GM12878 (cell line): ENCODE measurements at regions not wholly inside any gene's neighbourhood (a gene's known extent, or its start where the extent isn't known, plus 50 kb on each side); places are given as distances from the start of the nearest gene placed in this dataset.

Experiments
- ATAC-seq: fragments of 200-7000 bp; cut with Tn5 transposase; 3 replicates; pipeline ENCODE4 v1.9.1; 2020; ENCODE audit warnings: mild to moderate bottlenecking, moderate library complexity
- BruUV-seq: library from RNA; stranded (reverse); fragments of 400-500 nt; replicated peaks from 2 replicates; lab custom pipeline; 2021; lab: Mats Ljungman, UMichigan
- CTCF ChIA-PET: fragments of 300-600 bp; sonication (Branson Sonifier 250); formaldehyde crosslinking; extraction: SDS; loops from one replicate; lab custom pipeline; 2021; ENCODE audit warnings: inconsistent platforms; lab: Yijun Ruan, JAX
- POLR2A ChIA-PET: fragments of 350-600 bp; formaldehyde crosslinking; extraction: SDS; loops from one replicate; lab custom pipeline; 2021; ENCODE audit warnings: inconsistent platforms; lab: Charles Lee
- RAD21 ChIA-PET: fragments of 300-600 bp; sonication (Branson Sonifier 250); formaldehyde crosslinking; loops from one replicate; lab custom pipeline; 2023; ENCODE audit warnings: antibody characterized with exemption; ENCODE audit not compliant: unreplicated experiment; lab: Charles Lee
- SMC1A ChIA-PET: fragments of 300-600 bp; sonication (Branson Sonifier 250); formaldehyde crosslinking; loops from one replicate; lab custom pipeline; 2023; ENCODE audit not compliant: unreplicated experiment, uncharacterized antibody; lab: Charles Lee
- DNase-seq: peaks from one replicate; pipeline ENCODE4 v3.0.0-alpha.2; 2011; ENCODE audit warnings: low read depth, low spot score
- FAIRE-seq: peaks from 3 replicates; lab custom pipeline; 2011; peaks lifted over from hg19 to GRCh38; lab: Jason Lieb, UNC
- H2AFZ ChIP-seq: 2 replicates; pipeline ENCODE4 v1.6.0; 2011; ENCODE audit warnings: low read depth, low read length, control low read depth; ENCODE audit not compliant: control insufficient read depth
- H3K27ac ChIP-seq: 2 replicates; pipeline ENCODE4 v1.5.1; 2011; ENCODE audit warnings: control low read depth; ENCODE audit not compliant: control insufficient read depth, insufficient read depth
- H3K27me3 ChIP-seq, 2 experiments: replicated peaks in 1 of 2; 2 replicates each; pipeline versions ENCODE4 v1.6.0 to v1.6.1; 2011; ENCODE audit warnings: low read length in 1 of 2; ENCODE audit not compliant: control insufficient read depth in 2 of 2, insufficient read depth in 2 of 2
- H3K36me3 ChIP-seq, 2 experiments: 2 replicates each; pipeline ENCODE4 v1.5.1; 2011; ENCODE audit warnings: low read length in 1 of 2; ENCODE audit not compliant: control insufficient read depth in 2 of 2, insufficient read depth in 2 of 2
- H3K4me1 ChIP-seq: 2 replicates; pipeline ENCODE4 v1.6.1; 2011; ENCODE audit warnings: mild to moderate bottlenecking, low read length, moderate library complexity, mixed read lengths; ENCODE audit not compliant: control insufficient read depth, insufficient read depth
- H3K4me2 ChIP-seq: 2 replicates; pipeline ENCODE4 v1.6.0; 2011; ENCODE audit warnings: control low read depth; ENCODE audit not compliant: control insufficient read depth, insufficient read depth
- H3K4me3 ChIP-seq: fragments of 200-600 bp; sonication (generic); 2 replicates; pipeline ENCODE4 v1.5.1; 2016
- H3K79me2 ChIP-seq: 2 replicates; pipeline ENCODE4 v1.6.0; 2011; ENCODE audit warnings: low read length; ENCODE audit not compliant: control insufficient read depth, insufficient read depth
- H3K9ac ChIP-seq: 2 replicates; pipeline ENCODE4 v1.8.0; 2011; ENCODE audit warnings: low read length, control low read depth, mixed read lengths; ENCODE audit not compliant: control insufficient read depth, insufficient read depth
- H3K9me3 ChIP-seq: replicated peaks from 3 replicates; pipeline ENCODE4 v1.5.1; 2011; ENCODE audit warnings: mild to moderate bottlenecking, low read length; ENCODE audit not compliant: control insufficient read depth, insufficient read depth
- H4K20me1 ChIP-seq: 2 replicates; pipeline ENCODE4 v1.6.0; 2011; ENCODE audit not compliant: control insufficient read depth, insufficient read depth
- BHLHE40 ChIP-seq, 2 experiments: fragments of 450-650 bp in 1 of 2; IDR thresholded peaks; 2 replicates each; pipeline ENCODE4 v1.6.1; 2011 to 2017; ENCODE audit warnings: low read depth in 2 of 2, borderline replicate concordance in 1 of 2, improper control_type of control experiment in 1 of 2, low read length in 1 of 2, mild to moderate bottlenecking in 1 of 2
- CREM ChIP-seq: IDR thresholded peaks from 2 replicates; pipeline ENCODE4 v1.6.1; 2014; ENCODE audit warnings: antibody characterized with exemption, low read depth
- IKZF1 ChIP-seq: fragments of 450-650 bp; conservative IDR thresholded peaks from 2 replicates; pipeline ENCODE4 v1.6.1; 2017; ENCODE audit warnings: antibody characterized with exemption, mild to moderate bottlenecking
- PBX3 ChIP-seq: IDR thresholded peaks from 2 replicates; pipeline ENCODE4 v1.6.1; 2011; ENCODE audit warnings: mild to moderate bottlenecking, low read depth, low read length, moderate library complexity; ENCODE audit not compliant: insufficient replicate concordance
- SP1 ChIP-seq: IDR thresholded peaks from one replicate; pipeline ENCODE4 v1.6.1; 2011; ENCODE audit warnings: low read depth, low read length
- STAT1 ChIP-seq: fragments of 450-650 bp; conservative IDR thresholded peaks from 2 replicates; pipeline ENCODE4 v1.6.1; 2014; ENCODE audit warnings: antibody characterized with exemption, mild to moderate bottlenecking
- TARDBP ChIP-seq: IDR thresholded peaks from 2 replicates; pipeline ENCODE4 v1.6.1; 2016; ENCODE audit warnings: borderline replicate concordance
- WGBS: methylation state at CpG from one replicate; pipeline ENCODE4 v1.1.6; 2016; ENCODE audit warnings: low lambda C conversion rate; ENCODE audit not compliant: insufficient replicate concordance, insufficient coverage; ENCODE audit errors: missing lambda C conversion rate; 5-methylcytosine and 5-hydroxymethylcytosine counted together
- in situ Hi-C: fragments of 300-500 bp; cut with MboI; formaldehyde crosslinking; loops from 9 replicates; pipeline ENCODE4 v1.14.3; 2018; ENCODE audit warnings: mixed read lengths
- intact Hi-C: fragments of 100-400 bp; cut with micrococcal nuclease; formaldehyde crosslinking; loops from one replicate; pipeline ENCODE4 v1.14.2; 2022; ENCODE audit not compliant: unreplicated experiment
- TF ChIP-seq, protein P1 (sequence below), 3 experiments: IDR thresholded peaks in 2 of 3; conservative IDR thresholded peaks in 1 of 3; 2 replicates each; pipeline ENCODE4 v1.5.1; 2011; ENCODE audit warnings: low read depth in 3 of 3, low read length in 3 of 3, mild to moderate bottlenecking in 3 of 3, control low read depth in 2 of 3, moderate library complexity in 2 of 3, inconsistent platforms in 1 of 3, mixed read lengths in 1 of 3; ENCODE audit not compliant: control insufficient read depth in 2 of 3, insufficient read depth in 1 of 3; ENCODE audit errors: extremely low read depth in 1 of 3
- TF ChIP-seq, protein P2 (sequence below): fragments of 150-350 bp; IDR thresholded peaks from 2 replicates; pipeline ENCODE4 v1.6.1; 2016; ENCODE audit warnings: low read depth, low read length
- TF ChIP-seq, protein P3 (sequence below): fragments of 450-650 bp; IDR thresholded peaks from 2 replicates; pipeline ENCODE4 v1.6.1; 2017; ENCODE audit warnings: mild to moderate bottlenecking, moderate library complexity

GRCh38 chr4:13312264-13312663 is 171.9 kb downstream of the RAB28 start:
- H3K9ac ChIP-seq: no peak overlapping the region
- in situ Hi-C loops (no loop called here), intact Hi-C loops (no loop called here)
- TF ChIP-seq, protein P1, sequence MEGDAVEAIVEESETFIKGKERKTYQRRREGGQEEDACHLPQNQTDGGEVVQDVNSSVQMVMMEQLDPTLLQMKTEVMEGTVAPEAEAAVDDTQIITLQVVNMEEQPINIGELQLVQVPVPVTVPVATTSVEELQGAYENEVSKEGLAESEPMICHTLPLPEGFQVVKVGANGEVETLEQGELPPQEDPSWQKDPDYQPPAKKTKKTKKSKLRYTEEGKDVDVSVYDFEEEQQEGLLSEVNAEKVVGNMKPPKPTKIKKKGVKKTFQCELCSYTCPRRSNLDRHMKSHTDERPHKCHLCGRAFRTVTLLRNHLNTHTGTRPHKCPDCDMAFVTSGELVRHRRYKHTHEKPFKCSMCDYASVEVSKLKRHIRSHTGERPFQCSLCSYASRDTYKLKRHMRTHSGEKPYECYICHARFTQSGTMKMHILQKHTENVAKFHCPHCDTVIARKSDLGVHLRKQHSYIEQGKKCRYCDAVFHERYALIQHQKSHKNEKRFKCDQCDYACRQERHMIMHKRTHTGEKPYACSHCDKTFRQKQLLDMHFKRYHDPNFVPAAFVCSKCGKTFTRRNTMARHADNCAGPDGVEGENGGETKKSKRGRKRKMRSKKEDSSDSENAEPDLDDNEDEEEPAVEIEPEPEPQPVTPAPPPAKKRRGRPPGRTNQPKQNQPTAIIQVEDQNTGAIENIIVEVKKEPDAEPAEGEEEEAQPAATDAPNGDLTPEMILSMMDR (IDR thresholded peaks at IDR 0.05 in 2 of 3, conservative IDR thresholded peaks at IDR 0.05 in 1 of 3; ENCODE audit: control insufficient read depth in 2 of 3, extremely low read depth in 1 of 3, insufficient read depth in 1 of 3, low read depth in 3 of 3, low read length in 3 of 3): no peak
- TF ChIP-seq IKZF1 (no peak), SP1 (no peak), CREM (no peak), BHLHE40 (IDR thresholded peaks at IDR 0.05; ENCODE audit: borderline replicate concordance in 1 of 2, low read depth in 2 of 2, low read length in 1 of 2) (no peak), TARDBP (no peak), PBX3 (no peak), STAT1 (no peak)
- TF ChIP-seq, protein P2, sequence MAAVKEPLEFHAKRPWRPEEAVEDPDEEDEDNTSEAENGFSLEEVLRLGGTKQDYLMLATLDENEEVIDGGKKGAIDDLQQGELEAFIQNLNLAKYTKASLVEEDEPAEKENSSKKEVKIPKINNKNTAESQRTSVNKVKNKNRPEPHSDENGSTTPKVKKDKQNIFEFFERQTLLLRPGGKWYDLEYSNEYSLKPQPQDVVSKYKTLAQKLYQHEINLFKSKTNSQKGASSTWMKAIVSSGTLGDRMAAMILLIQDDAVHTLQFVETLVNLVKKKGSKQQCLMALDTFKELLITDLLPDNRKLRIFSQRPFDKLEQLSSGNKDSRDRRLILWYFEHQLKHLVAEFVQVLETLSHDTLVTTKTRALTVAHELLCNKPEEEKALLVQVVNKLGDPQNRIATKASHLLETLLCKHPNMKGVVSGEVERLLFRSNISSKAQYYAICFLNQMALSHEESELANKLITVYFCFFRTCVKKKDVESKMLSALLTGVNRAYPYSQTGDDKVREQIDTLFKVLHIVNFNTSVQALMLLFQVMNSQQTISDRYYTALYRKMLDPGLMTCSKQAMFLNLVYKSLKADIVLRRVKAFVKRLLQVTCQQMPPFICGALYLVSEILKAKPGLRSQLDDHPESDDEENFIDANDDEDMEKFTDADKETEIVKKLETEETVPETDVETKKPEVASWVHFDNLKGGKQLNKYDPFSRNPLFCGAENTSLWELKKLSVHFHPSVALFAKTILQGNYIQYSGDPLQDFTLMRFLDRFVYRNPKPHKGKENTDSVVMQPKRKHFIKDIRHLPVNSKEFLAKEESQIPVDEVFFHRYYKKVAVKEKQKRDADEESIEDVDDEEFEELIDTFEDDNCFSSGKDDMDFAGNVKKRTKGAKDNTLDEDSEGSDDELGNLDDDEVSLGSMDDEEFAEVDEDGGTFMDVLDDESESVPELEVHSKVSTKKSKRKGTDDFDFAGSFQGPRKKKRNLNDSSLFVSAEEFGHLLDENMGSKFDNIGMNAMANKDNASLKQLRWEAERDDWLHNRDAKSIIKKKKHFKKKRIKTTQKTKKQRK: no peak
- TF ChIP-seq, protein P3, sequence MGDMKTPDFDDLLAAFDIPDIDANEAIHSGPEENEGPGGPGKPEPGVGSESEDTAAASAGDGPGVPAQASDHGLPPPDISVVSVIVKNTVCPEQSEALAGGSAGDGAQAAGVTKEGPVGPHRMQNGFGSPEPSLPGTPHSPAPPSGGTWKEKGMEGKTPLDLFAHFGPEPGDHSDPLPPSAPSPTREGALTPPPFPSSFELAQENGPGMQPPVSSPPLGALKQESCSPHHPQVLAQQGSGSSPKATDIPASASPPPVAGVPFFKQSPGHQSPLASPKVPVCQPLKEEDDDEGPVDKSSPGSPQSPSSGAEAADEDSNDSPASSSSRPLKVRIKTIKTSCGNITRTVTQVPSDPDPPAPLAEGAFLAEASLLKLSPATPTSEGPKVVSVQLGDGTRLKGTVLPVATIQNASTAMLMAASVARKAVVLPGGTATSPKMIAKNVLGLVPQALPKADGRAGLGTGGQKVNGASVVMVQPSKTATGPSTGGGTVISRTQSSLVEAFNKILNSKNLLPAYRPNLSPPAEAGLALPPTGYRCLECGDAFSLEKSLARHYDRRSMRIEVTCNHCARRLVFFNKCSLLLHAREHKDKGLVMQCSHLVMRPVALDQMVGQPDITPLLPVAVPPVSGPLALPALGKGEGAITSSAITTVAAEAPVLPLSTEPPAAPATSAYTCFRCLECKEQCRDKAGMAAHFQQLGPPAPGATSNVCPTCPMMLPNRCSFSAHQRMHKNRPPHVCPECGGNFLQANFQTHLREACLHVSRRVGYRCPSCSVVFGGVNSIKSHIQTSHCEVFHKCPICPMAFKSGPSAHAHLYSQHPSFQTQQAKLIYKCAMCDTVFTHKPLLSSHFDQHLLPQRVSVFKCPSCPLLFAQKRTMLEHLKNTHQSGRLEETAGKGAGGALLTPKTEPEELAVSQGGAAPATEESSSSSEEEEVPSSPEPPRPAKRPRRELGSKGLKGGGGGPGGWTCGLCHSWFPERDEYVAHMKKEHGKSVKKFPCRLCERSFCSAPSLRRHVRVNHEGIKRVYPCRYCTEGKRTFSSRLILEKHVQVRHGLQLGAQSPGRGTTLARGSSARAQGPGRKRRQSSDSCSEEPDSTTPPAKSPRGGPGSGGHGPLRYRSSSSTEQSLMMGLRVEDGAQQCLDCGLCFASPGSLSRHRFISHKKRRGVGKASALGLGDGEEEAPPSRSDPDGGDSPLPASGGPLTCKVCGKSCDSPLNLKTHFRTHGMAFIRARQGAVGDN: no peak
- TF ChIP-seq, all 136 proteins: peak for 0
- ChIA-PET RAD21 (no interaction called here), SMC1A (no interaction called here), POLR2A (interaction anchor here (0.7 kb wide), 1 partner anchor 1966 kb away, joined by 3 read pairs; no protein-coding TSS in a partner anchor), CTCF (no interaction called here)
- H2AFZ ChIP-seq: no peak overlapping the region
- FAIRE-seq (no peak), DNase-seq (no peak), ATAC-seq (no peak)
- BruUV-seq: no TSS peak
- H3K27me3 ChIP-seq: no peaks in the 10 kb centered on the region
- H3K79me2 ChIP-seq: no peaks in the 10 kb centered on the region
- no peaks in the 10 kb centered on the region for H3K9me3 ChIP-seq
- H3K4me1 ChIP-seq: no peaks in the 10 kb centered on the region
- no peaks in the 10 kb centered on the region for H4K20me1 ChIP-seq
- H3K36me3 ChIP-seq: no peaks in the 10 kb centered on the region
- no peak overlapping the region for H3K4me2 ChIP-seq
- 0% methylated on average over 1 of the region's 1 CpG for WGBS
- no peak overlapping the region for H3K4me3 ChIP-seq
- no peak overlapping the region for H3K27ac ChIP-seq
